NB4 (cell line): ENCODE measurements at regions not wholly inside any gene's neighbourhood (a gene's known extent, or its start where the extent isn't known, plus 50 kb on each side); places are given as distances from the start of the nearest gene placed in this dataset.

Experiments used
- CTCF ChIP-seq: IDR thresholded peaks from one replicate; pipeline ENCODE4 v1.5.1; 2012; ENCODE audit warnings: low read depth, low read length
- MAX ChIP-seq: IDR thresholded peaks from 2 replicates; pipeline ENCODE4 v1.6.1; 2011; ENCODE audit warnings: low read depth, low read length
- MYC ChIP-seq: IDR thresholded peaks from 2 replicates; pipeline ENCODE4 v1.6.1; 2011; ENCODE audit warnings: low read depth, low read length
- POLR2A ChIP-seq: IDR thresholded peaks from 2 replicates; pipeline ENCODE4 v1.6.1; 2011; ENCODE audit warnings: mild to moderate bottlenecking; ENCODE audit not compliant: insufficient read length; ENCODE audit errors: extremely low read depth

- TF ChIP-seq POLR2A (no peak), MAX (no peak), CTCF (no peak), MYC (no peak)
Measured at GRCh38 chr13:108534728-108535127, 94.7 kb upstream of the MYO16 start.
